ENCODE measurements at regions not wholly inside any gene's neighbourhood (a gene's known extent, or its start where the extent isn't known, plus 50 kb on each side); places are given as distances from the start of the nearest gene placed in this dataset.

GRCh38 chr4:96343836-96344235 lies 503.9 kb downstream of the PDHA2 start:
- no peak overlapping the region for H3K27ac ChIP-seq (ENCODE audit: low read length)
- no peaks in the 10 kb centered on the region for H3K36me3 ChIP-seq (ENCODE audit: control insufficient read depth, insufficient read depth, low read length)
- BruUV-seq (replicated peaks) = no TSS peak
- H3K4me1 ChIP-seq (ENCODE audit: control insufficient read depth, insufficient read depth, low read length) = no peaks in the 10 kb centered on the region
- no peak overlapping the region for H3K4me3 ChIP-seq (ENCODE audit: low read depth in 2 of 2, low read length in 2 of 2)
- H3K9me3 ChIP-seq (ENCODE audit: control insufficient read depth, insufficient read depth, low read depth, low read length) = no peaks in the 10 kb centered on the region
- POLR2A ChIA-PET = no interaction called here
- H3K27me3 ChIP-seq (ENCODE audit: control insufficient read depth, insufficient read depth, low read length) = no peaks in the 10 kb centered on the region
- CTCF ChIA-PET = no interaction called here
- ATAC-seq = no peak
- intact Hi-C loops (cut with micrococcal nuclease; ENCODE audit: unreplicated experiment) (no loop called here), in situ Hi-C loops (cut with HindIII; ENCODE audit: low pct_unique_long_range_greater_than_20kb, low sequenced_read_pairs) (no loop called here)
- DNase-seq (ENCODE audit: low read depth, low spot score) = no peak
- no peak for TF ChIP-seq REST (IDR thresholded peaks at IDR 0.05; ENCODE audit: insufficient read depth in 1 of 2, low read depth in 2 of 2, low read length in 1 of 2)
- TF ChIP-seq CTCF (IDR thresholded peaks at IDR 0.05) = no peak
- TF ChIP-seq TCF7L2 (IDR thresholded peaks at IDR 0.05; ENCODE audit: low read depth, low read length) = no peak
- TF ChIP-seq POLR2AphosphoS5 (IDR thresholded peaks at IDR 0.05; ENCODE audit: low read depth, low read length) = no peak
- TF ChIP-seq SIN3A (IDR thresholded peaks at IDR 0.05; ENCODE audit: borderline replicate concordance, insufficient read depth, low read depth, low read length) = no peak

GRCh38 chr4:96347582-96347981 lies 507.7 kb downstream of the PDHA2 start:
- intact Hi-C loops (cut with micrococcal nuclease; ENCODE audit: unreplicated experiment) = no loop called here
- no peak for TF ChIP-seq POLR2AphosphoS5 (IDR thresholded peaks at IDR 0.05; ENCODE audit: low read depth, low read length)
- Histone ChIP-seq H3K27me3 (ENCODE audit: control insufficient read depth, insufficient read depth, low read length) (no peaks in the 10 kb centered on the region), H3K4me3 (ENCODE audit: low read depth in 2 of 2, low read length in 2 of 2) (no peak overlapping the region), H3K9me3 (ENCODE audit: control insufficient read depth, insufficient read depth, low read depth, low read length) (no peaks in the 10 kb centered on the region), H3K27ac (ENCODE audit: low read length) (no peak overlapping the region), H3K4me1 (ENCODE audit: control insufficient read depth, insufficient read depth, low read length) (no peaks in the 10 kb centered on the region), H3K36me3 (ENCODE audit: control insufficient read depth, insufficient read depth, low read length) (no peaks in the 10 kb centered on the region)
- POLR2A ChIA-PET = no interaction called here
- ATAC-seq = no peak
- no peak for DNase-seq (ENCODE audit: low read depth, low spot score)
- no TSS peak for BruUV-seq (replicated peaks)
- CTCF ChIA-PET = no interaction called here
- in situ Hi-C loops (cut with HindIII; ENCODE audit: low pct_unique_long_range_greater_than_20kb, low sequenced_read_pairs) = no loop called here

- CTCF ChIA-PET = no interaction called here
- Histone ChIP-seq H3K9me3 (ENCODE audit: control insufficient read depth, insufficient read depth, low read depth, low read length) (no peaks in the 10 kb centered on the region), H3K4me1 (ENCODE audit: control insufficient read depth, insufficient read depth, low read length) (no peaks in the 10 kb centered on the region), H3K4me3 (ENCODE audit: low read depth in 2 of 2, low read length in 2 of 2) (no peak overlapping the region), H3K27ac (ENCODE audit: low read length) (no peak overlapping the region), H3K27me3 (ENCODE audit: control insufficient read depth, insufficient read depth, low read length) (no peaks in the 10 kb centered on the region), H3K36me3 (ENCODE audit: control insufficient read depth, insufficient read depth, low read length) (no peaks in the 10 kb centered on the region)
- POLR2A ChIA-PET = no interaction called here
- in situ Hi-C loops (cut with HindIII; ENCODE audit: low pct_unique_long_range_greater_than_20kb, low sequenced_read_pairs) = no loop called here
- ATAC-seq (no peak), DNase-seq (ENCODE audit: low read depth, low spot score) (peak; percentile 2)
- no TSS peak for BruUV-seq (replicated peaks)
- intact Hi-C loops (cut with micrococcal nuclease; ENCODE audit: unreplicated experiment) = loop anchor here (5.0 kb wide), 1 partner anchor 1185 kb away; no protein-coding TSS in a partner anchor
- no peak for TF ChIP-seq POLR2AphosphoS5 (IDR thresholded peaks at IDR 0.05; ENCODE audit: low read depth, low read length)
- peak; percentile 39; the same call in 1 of the 2 replicates for TF ChIP-seq CTCF (IDR thresholded peaks at IDR 0.05)
- TF ChIP-seq TCF7L2 (IDR thresholded peaks at IDR 0.05; ENCODE audit: low read depth, low read length) = no peak
- no peak for TF ChIP-seq SIN3A (IDR thresholded peaks at IDR 0.05; ENCODE audit: borderline replicate concordance, insufficient read depth, low read depth, low read length)
Measured at GRCh38 chr4:96352051-96352517, 512.2 kb downstream of the PDHA2 start.

Measured in Panc1 (cell line).